DMS53 (cell line): ENCODE measurements at regions not wholly inside any gene's neighbourhood (a gene's known extent, or its start where the extent isn't known, plus 50 kb on each side); places are given as distances from the start of the nearest gene placed in this dataset.
A peak's percentile ranks its signal among the peaks of the same experiment; 100 is the strongest.

Source experiments
- DNase-seq: peaks from one replicate; lab custom pipeline; 2025; lab: John Stamatoyannopoulos, UW

DNA sequence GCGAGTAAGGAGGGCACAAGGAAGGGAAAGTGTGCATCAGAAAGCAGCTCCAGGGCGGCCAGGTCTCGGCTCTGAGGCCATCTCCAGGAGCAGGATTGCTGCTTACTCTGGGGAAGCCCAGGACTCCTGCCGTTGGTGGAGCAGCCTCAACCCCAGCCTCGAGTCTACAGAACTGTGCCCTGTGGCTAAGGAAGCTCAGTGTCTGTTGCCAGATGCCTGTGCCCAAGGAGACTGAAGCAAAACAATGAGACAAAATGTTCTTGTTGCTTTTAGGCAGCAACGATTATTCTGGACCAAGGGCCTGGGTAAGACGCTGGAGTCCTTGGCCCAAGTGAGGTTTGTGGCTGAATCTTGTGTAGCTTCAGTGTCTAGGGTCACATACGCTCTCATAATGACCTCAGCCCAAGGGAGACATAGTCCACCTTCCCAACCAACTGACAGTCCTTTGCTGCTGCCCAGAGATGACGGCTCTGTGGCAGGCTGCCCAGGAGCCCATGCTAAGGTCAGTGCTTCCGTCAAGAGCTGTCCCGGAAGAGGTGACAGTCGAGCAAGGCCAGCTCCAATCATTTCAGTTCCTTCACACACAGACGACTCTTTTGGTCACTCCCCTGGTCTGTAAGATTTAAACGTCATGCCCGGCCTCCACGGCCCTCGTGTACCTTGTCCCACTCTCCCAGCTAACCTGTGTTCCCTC lies 223.8 kb downstream of the TTC32 start:
- no peak for DNase-seq

- DNase-seq, result no peak
Measured at GRCh38 chr2:19677215-19677777, 224.5 kb downstream of the TTC32 start.

DNA sequence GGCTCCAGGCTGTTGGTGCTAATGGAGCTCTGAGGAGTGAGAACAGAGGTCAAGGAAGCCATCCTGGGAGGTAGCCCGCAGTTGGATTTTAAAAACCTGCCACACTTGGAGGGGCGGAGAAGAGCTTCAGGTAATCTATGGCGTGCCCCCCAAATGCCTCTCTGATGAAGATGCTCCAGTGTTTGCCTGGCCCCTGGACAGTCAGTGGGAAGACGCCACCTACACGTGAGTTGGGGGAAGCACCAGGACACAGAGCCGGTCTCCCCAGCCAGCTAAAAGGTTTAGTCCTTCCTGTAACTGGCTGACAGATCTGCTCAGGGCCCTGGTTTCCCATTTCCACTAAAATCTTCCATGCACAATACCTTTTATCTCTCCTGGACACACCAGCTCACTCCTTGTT lies 225.0 kb downstream of the TTC32 start:
- DNase-seq, result peak; percentile 3

- no peak for DNase-seq
Measured at GRCh38 chr2:19675856-19676460, 225.8 kb downstream of the TTC32 start.

GRCh38 chr2:19675003-19675629 lies 226.7 kb downstream of the TTC32 start:
- DNase-seq, result no peak

- DNase-seq, result no peak
Measured at GRCh38 chr2:19674051-19675002, 227.5 kb downstream of the TTC32 start.

DNA sequence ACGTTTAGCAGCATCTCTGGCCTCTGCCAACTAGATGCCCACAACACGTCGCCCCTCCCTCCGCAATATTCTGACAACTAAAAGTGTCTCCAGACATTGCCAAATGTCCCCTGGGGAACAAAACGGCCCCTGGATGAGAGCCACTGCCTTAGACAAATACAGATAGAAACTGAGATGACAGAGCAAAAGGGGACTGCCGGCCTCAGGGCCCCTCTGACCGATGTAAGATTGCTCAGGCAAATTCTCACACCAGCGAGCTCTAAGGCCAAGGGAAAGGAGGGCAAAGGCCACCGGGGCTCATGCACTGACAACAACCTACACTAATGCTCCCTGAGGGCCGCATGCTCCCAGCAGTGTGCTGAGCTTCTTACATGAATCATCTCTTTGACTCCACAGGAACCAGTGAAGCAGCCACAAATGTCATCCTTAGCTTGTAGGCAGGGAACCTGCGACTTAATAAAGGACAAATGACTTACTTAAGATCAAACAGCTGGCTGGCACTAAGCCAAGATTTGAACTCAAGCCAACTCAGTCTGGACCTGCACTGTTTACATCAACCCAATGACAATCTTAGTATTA lies 228.5 kb downstream of the TTC32 start:
- peak; percentile 13 for DNase-seq

- no peak for DNase-seq
Measured at GRCh38 chr2:19671916-19672315, 229.9 kb downstream of the TTC32 start.

DNA sequence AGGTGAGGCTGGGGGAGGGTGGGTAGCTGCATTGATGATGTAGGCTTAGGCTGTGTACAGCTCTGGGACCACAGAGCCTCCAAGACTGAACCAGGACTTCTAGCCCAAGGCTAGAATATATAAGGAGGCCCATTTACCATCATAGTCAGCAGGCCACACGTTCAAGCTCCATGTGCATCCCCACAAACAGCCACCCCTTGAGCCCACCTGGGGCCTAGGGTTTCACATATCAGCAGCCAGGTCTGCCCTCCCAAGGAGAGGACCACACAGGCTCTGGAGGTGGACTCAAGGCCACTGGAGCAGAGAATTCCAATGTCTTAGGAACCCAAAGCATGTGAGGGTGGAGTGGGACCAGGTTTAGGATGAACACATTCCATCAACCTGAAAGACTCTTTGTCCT lies 230.5 kb downstream of the TTC32 start:
- DNase-seq, result no peak

DNA sequence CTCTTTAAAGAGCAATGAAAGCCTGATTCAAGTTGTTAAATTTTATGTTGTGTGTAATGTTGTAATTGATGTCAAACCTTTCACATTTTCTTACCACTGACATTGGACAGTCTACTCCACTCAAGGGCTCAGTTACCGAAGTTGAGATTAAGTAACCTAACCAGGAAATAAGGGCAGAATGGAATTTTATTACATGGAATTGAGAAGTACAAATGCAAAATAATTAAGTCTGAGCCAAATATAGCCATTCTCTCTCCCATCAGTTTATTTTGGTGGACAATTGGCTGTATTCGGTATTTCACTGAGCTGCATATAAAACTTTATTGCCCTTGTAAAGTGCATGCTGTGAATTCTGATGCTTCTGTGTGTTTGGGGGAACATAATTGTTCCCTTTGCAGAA lies 231.5 kb downstream of the TTC32 start:
- no peak for DNase-seq

DNA sequence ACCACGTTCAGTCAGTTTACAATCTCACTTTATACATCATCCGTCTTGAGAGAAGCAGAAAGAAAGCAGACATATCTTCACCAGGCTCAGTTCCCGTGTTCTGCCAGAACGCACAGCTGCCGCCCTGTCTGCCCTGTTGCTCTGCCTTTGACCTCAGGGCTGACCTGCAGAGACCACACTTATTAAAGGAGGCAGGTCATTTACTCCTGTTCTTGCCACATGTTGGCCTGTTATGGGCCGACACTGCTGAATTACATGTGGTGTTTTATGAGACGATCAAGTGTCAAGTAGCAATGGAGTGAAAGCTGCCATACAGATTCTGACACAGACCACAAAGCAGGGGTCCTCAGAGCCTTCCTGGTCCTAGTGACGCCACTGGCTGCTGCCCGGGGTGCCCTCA lies 232.2 kb downstream of the TTC32 start:
- DNase-seq, result no peak

GRCh38 chr2:19669126-19669525 lies 232.7 kb downstream of the TTC32 start:
- no peak for DNase-seq

- no peak for DNase-seq
Measured at GRCh38 chr2:19667536-19667949, 234.2 kb downstream of the TTC32 start.

- peak; percentile 66 for DNase-seq
Measured at GRCh38 chr2:19667085-19667484, 234.7 kb downstream of the TTC32 start.

- DNase-seq, result no peak
Measured at GRCh38 chr2:19664646-19665045, 237.1 kb downstream of the TTC32 start.

GRCh38 chr2:19659024-19659792 lies 242.6 kb downstream of the TTC32 start:
- no peak for DNase-seq

GRCh38 chr2:19656011-19656410 lies 245.8 kb downstream of the TTC32 start:
- no peak for DNase-seq

DNA sequence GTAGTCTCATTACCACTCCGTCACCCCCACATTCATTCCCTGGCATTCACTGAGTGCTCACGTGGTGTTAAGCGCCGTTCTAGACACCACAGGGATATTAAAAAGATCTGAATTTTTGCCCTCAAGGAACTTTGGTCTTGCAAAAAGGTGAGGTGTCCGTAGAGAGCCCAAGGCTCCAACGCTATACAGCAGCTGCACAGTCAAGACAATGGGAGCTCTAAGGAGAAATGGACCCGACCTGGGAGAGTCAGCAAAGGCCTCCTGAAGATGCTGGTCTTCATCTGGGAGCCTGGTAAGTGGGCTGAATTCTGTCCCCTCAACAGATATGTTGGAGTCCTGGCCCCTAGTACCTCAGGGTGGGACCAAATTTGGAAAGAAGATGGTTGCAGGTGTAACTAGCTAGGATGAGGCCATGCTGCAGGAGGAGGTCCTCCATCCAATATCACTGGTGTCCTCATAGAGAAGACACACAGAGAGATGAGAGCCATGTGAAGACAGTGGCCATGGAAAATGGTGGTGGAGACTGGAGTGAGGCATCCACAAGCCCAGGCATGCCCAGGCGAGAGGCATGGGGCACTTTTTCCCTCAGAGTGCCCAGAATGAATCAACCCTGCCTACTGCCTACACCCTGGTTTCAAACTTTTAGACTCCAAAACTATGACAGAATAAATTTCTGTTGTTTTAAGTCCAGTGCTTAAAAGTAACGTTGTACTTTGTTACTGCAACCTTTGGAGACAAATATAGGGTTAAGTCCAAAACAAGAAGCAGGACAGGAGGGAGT lies 247.3 kb downstream of the TTC32 start:
- DNase-seq, result no peak

- DNase-seq, result no peak
Measured at GRCh38 chr2:19653509-19653908, 248.3 kb downstream of the TTC32 start.

- no peak for DNase-seq
Measured at GRCh38 chr2:19652811-19653210, 249.0 kb downstream of the TTC32 start.
